Activated T-cell treated with anti-CD3 and anti-CD28 coated beads for 48 hours (primary cell): ENCODE measurements at regions not wholly inside any gene's neighbourhood (a gene's known extent, or its start where the extent isn't known, plus 50 kb on each side); places are given as distances from the start of the nearest gene placed in this dataset.

Experiments used
- DNase-seq: peaks from one replicate; pipeline ENCODE4 v3.0.0-alpha.2; 2020; ENCODE audit warnings: low read depth

- no peak for DNase-seq
Measured at GRCh38 chr11:86119077-86119476, 50.2 kb upstream of the PICALM start.
